GM18502 (cell line): ENCODE measurements at regions not wholly inside any gene's neighbourhood (a gene's known extent, or its start where the extent isn't known, plus 50 kb on each side); places are given as distances from the start of the nearest gene placed in this dataset.

Experiments
- ATAC-seq: cut with Tn5 transposase; IDR thresholded peaks from one replicate; pipeline ENCODE4 v1.9.1; 2021; ENCODE audit warnings: mild to moderate bottlenecking; ENCODE audit not compliant: unreplicated experiment, poor library complexity

- no peak for ATAC-seq
These were observed 142.0 kb downstream of the MCHR2 start for GRCh38 chr6:99852031-99852430.

DNA sequence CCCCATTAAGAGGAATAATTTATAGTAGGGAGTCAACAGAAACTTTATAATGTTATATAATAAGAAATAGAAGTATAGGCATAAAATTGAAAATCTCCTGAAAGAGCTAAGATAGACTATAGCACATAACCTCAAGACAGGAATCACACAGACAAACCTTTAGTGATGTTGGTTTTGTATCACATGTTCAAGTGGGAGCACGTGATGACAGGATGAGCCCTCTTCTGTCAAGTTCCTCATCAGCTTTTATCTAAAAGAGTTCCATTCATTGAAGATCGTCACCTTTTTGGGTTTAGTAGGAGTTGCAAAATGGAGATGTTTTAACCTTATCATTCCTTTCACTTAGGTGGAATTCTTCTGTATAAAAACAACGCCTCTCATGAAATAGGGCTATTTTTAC is 127.0 kb downstream of the MCHR2 start:
- no peak for ATAC-seq

- ATAC-seq: peak; percentile 93
These were observed 125.8 kb downstream of the MCHR2 start for GRCh38 chr6:99868074-99868702.
